ENCODE measurements at regions not wholly inside any gene's neighbourhood (a gene's known extent, or its start where the extent isn't known, plus 50 kb on each side); places are given as distances from the start of the nearest gene placed in this dataset.
"Not testable (repeated sequence)": the region's sequence is repeated elsewhere in the genome, so short reads cannot be mapped to it uniquely, and the experiment has no call there.

GRCh38 chr17:54180950-54181349 is 358.2 kb downstream of the KIF2B start:
- no peak overlapping the region for H3K9ac ChIP-seq (ENCODE audit: low read depth, low read length)
- H3K9me3 ChIP-seq (ENCODE audit: control insufficient read depth, insufficient read depth, low read length) = no peaks in the 10 kb centered on the region
- H3K4me1 ChIP-seq (ENCODE audit: insufficient read depth, low read length) = no peaks in the 10 kb centered on the region
- H3K36me3 ChIP-seq (ENCODE audit: insufficient read depth, low read length) = no peaks in the 10 kb centered on the region

GRCh38 chr17:54191261-54191660 is 368.5 kb downstream of the KIF2B start:
- H3K36me3 ChIP-seq (ENCODE audit: insufficient read depth, low read length) = no peaks in the 10 kb centered on the region
- H3K9me3 ChIP-seq (ENCODE audit: control insufficient read depth, insufficient read depth, low read length) = peaks cover 4% of the 10 kb centered on the region
- H3K4me1 ChIP-seq (ENCODE audit: insufficient read depth, low read length) = no peaks in the 10 kb centered on the region
- H3K9ac ChIP-seq (ENCODE audit: low read depth, low read length) = no peak overlapping the region

- no peaks in the 10 kb centered on the region for H3K36me3 ChIP-seq (ENCODE audit: insufficient read depth, low read length)
- H3K9me3 ChIP-seq (ENCODE audit: control insufficient read depth, insufficient read depth, low read length) = peaks cover 4% of the 10 kb centered on the region
- H3K4me1 ChIP-seq (ENCODE audit: insufficient read depth, low read length) = no peaks in the 10 kb centered on the region
- no peak overlapping the region for H3K9ac ChIP-seq (ENCODE audit: low read depth, low read length)
Observed at GRCh38 chr17:54194268-54194667, 371.5 kb downstream of the KIF2B start.

GRCh38 chr17:54196751-54197150 is 374.0 kb downstream of the KIF2B start:
- Histone ChIP-seq H3K9me3 (ENCODE audit: control insufficient read depth, insufficient read depth, low read length) (no peaks in the 10 kb centered on the region; the same call in 1 of the 2 replicates), H3K36me3 (ENCODE audit: insufficient read depth, low read length) (no peaks in the 10 kb centered on the region), H3K4me1 (ENCODE audit: insufficient read depth, low read length) (peaks cover 3% of the 10 kb centered on the region; the same call in 1 of the 2 replicates), H3K9ac (ENCODE audit: low read depth, low read length) (no peak overlapping the region)

- H3K9ac ChIP-seq (ENCODE audit: low read depth, low read length); H3K36me3 ChIP-seq (ENCODE audit: insufficient read depth, low read length); H3K4me1 ChIP-seq (ENCODE audit: insufficient read depth, low read length); H3K9me3 ChIP-seq (ENCODE audit: control insufficient read depth, insufficient read depth, low read length): not testable (repeated sequence)
Observed at GRCh38 chr17:54201380-54201779, 378.7 kb downstream of the KIF2B start.

GRCh38 chr17:54220829-54221228 is 398.1 kb downstream of the KIF2B start:
- H3K9ac ChIP-seq (ENCODE audit: low read depth, low read length) = no peak overlapping the region
- H3K36me3 ChIP-seq (ENCODE audit: insufficient read depth, low read length) = no peaks in the 10 kb centered on the region
- peaks cover 4% of the 10 kb centered on the region; the same call in 1 of the 2 replicates for H3K4me1 ChIP-seq (ENCODE audit: insufficient read depth, low read length)
- H3K9me3 ChIP-seq (ENCODE audit: control insufficient read depth, insufficient read depth, low read length) = no peaks in the 10 kb centered on the region

- no peaks in the 10 kb centered on the region for H3K36me3 ChIP-seq (ENCODE audit: insufficient read depth, low read length)
- H3K9me3 ChIP-seq (ENCODE audit: control insufficient read depth, insufficient read depth, low read length) = no peaks in the 10 kb centered on the region
- peaks cover 4% of the 10 kb centered on the region; the same call in 1 of the 2 replicates for H3K4me1 ChIP-seq (ENCODE audit: insufficient read depth, low read length)
- no peak overlapping the region for H3K9ac ChIP-seq (ENCODE audit: low read depth, low read length)
Observed at GRCh38 chr17:54221499-54221898, 398.8 kb downstream of the KIF2B start.

GRCh38 chr17:54235571-54235970 is 412.8 kb downstream of the KIF2B start:
- no peaks in the 10 kb centered on the region for H3K4me1 ChIP-seq (ENCODE audit: insufficient read depth, low read length)
- H3K36me3 ChIP-seq (ENCODE audit: insufficient read depth, low read length) = no peaks in the 10 kb centered on the region
- no peak overlapping the region for H3K9ac ChIP-seq (ENCODE audit: low read depth, low read length)
- peaks cover 3% of the 10 kb centered on the region; the same call in 1 of the 2 replicates for H3K9me3 ChIP-seq (ENCODE audit: control insufficient read depth, insufficient read depth, low read length)

GRCh38 chr17:54237911-54238515 is 415.3 kb downstream of the KIF2B start:
- Histone ChIP-seq H3K36me3 (ENCODE audit: insufficient read depth, low read length) (no peaks in the 10 kb centered on the region), H3K9ac (ENCODE audit: low read depth, low read length) (no peak overlapping the region), H3K4me1 (ENCODE audit: insufficient read depth, low read length) (no peaks in the 10 kb centered on the region), H3K9me3 (ENCODE audit: control insufficient read depth, insufficient read depth, low read length) (peaks cover 3% of the 10 kb centered on the region; the same call in 1 of the 2 replicates)

GRCh38 chr17:54239291-54239690 is 416.6 kb downstream of the KIF2B start:
- H3K9me3 ChIP-seq (ENCODE audit: control insufficient read depth, insufficient read depth, low read length) = peaks cover 10% of the 10 kb centered on the region; the same call in 1 of the 2 replicates
- H3K9ac ChIP-seq (ENCODE audit: low read depth, low read length) = no peak overlapping the region
- no peaks in the 10 kb centered on the region for H3K36me3 ChIP-seq (ENCODE audit: insufficient read depth, low read length)
- H3K4me1 ChIP-seq (ENCODE audit: insufficient read depth, low read length) = no peaks in the 10 kb centered on the region

GRCh38 chr17:54255696-54256095 is 433.0 kb downstream of the KIF2B start:
- no peaks in the 10 kb centered on the region for H3K9me3 ChIP-seq (ENCODE audit: control insufficient read depth, insufficient read depth, low read length)
- H3K4me1 ChIP-seq (ENCODE audit: insufficient read depth, low read length) = peaks cover 17% of the 10 kb centered on the region; the same call in 1 of the 2 replicates
- no peaks in the 10 kb centered on the region for H3K36me3 ChIP-seq (ENCODE audit: insufficient read depth, low read length)
- no peak overlapping the region for H3K9ac ChIP-seq (ENCODE audit: low read depth, low read length)

GRCh38 chr17:54256401-54256929 is 433.7 kb downstream of the KIF2B start:
- Histone ChIP-seq H3K9ac (ENCODE audit: low read depth, low read length) (no peak overlapping the region), H3K4me1 (ENCODE audit: insufficient read depth, low read length) (peaks cover 17% of the 10 kb centered on the region; the same call in 1 of the 2 replicates), H3K9me3 (ENCODE audit: control insufficient read depth, insufficient read depth, low read length) (no peaks in the 10 kb centered on the region), H3K36me3 (ENCODE audit: insufficient read depth, low read length) (no peaks in the 10 kb centered on the region)

GRCh38 chr17:54257440-54257839 is 434.7 kb downstream of the KIF2B start:
- H3K4me1 ChIP-seq (ENCODE audit: insufficient read depth, low read length) = peaks cover 17% of the 10 kb centered on the region; the same call in 1 of the 2 replicates
- no peaks in the 10 kb centered on the region for H3K9me3 ChIP-seq (ENCODE audit: control insufficient read depth, insufficient read depth, low read length)
- H3K9ac ChIP-seq (ENCODE audit: low read depth, low read length) = no peak overlapping the region
- no peaks in the 10 kb centered on the region for H3K36me3 ChIP-seq (ENCODE audit: insufficient read depth, low read length)

GRCh38 chr17:54259476-54259875 is 436.7 kb downstream of the KIF2B start:
- Histone ChIP-seq H3K36me3 (ENCODE audit: insufficient read depth, low read length) (no peaks in the 10 kb centered on the region), H3K9ac (ENCODE audit: low read depth, low read length) (no peak overlapping the region), H3K9me3 (ENCODE audit: control insufficient read depth, insufficient read depth, low read length) (peaks cover 6% of the 10 kb centered on the region; the same call in 1 of the 2 replicates), H3K4me1 (ENCODE audit: insufficient read depth, low read length) (peaks cover 17% of the 10 kb centered on the region; the same call in 1 of the 2 replicates)

- no peak overlapping the region for H3K9ac ChIP-seq (ENCODE audit: low read depth, low read length)
- peaks cover 11% of the 10 kb centered on the region for H3K9me3 ChIP-seq (ENCODE audit: control insufficient read depth, insufficient read depth, low read length)
- H3K4me1 ChIP-seq (ENCODE audit: insufficient read depth, low read length) = peaks cover 4% of the 10 kb centered on the region; the same call in 1 of the 2 replicates
- no peaks in the 10 kb centered on the region for H3K36me3 ChIP-seq (ENCODE audit: insufficient read depth, low read length)
Observed at GRCh38 chr17:54261465-54261864, 438.7 kb downstream of the KIF2B start.
